ENCODE measurements at regions not wholly inside any gene's neighbourhood (a gene's known extent, or its start where the extent isn't known, plus 50 kb on each side); places are given as distances from the start of the nearest gene placed in this dataset.

DNA sequence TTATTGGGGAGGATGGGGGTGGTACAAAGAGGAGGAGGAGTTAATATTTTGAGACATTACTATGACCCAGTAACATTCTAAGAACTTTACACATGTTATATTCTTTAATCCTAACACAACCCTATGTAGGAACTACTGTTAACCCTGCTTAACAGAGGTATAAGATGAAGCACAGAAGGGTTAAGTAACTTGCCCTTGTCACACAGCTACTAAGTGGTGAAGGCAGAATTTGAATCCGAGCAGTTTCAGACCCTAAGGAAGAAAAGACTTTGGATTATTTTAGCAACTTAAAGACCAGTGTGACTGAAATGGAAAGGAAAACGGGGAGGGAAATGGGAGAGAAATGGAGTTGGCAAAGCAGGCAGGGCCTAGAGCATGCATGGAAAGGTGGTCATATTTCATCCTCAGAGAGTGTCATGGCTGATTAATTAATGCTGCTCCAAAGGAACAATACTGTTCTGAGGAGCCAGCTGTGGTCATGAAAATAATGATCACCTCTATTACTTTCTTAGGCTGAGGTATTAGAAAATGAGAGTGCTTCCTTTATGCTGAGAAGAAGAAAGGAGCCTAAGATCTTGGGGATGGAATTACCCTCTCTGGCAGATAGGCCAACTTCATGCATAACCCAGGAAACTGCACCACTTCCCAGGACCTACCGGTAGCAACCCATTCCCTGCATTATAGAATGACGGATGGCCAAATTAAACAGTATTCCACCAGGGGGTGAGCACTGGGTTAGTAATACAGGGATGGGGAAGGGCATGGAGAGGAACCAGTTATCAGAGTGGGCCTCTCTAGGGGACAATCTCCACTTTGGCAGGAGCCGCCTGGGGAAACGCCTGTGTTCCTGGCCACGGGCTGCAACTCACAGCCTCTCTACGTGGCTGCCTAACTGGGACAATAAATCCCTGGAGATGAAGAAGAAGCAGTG, 50.1 kb upstream of the TNFAIP3 start:
- 84% methylated on average over 8 of the region's 8 CpGs; no CpG with 5 or more reads in 1 of the 2 experiments for WGBS, 2 experiments (ENCODE audit: extremely low coverage in 1 of 2, insufficient coverage in 1 of 2, insufficient read length in 1 of 2, insufficient replicate concordance in 2 of 2, low coverage in 1 of 2, low lambda C conversion rate in 2 of 2, missing lambda C conversion rate in 1 of 2)
- Histone ChIP-seq H3K4me2 (ENCODE audit: insufficient read depth in 1 of 2, low read depth in 2 of 2, low read length in 2 of 2) (no peak overlapping the region), H2BK15ac (ENCODE audit: low read length) (no peak overlapping the region), H4K8ac (ENCODE audit: extremely low read depth, insufficient read depth, low read length) (no peak overlapping the region), H4K20me1 (replicated peaks in 1 of 2; ENCODE audit: control insufficient read depth in 1 of 2, insufficient read depth in 2 of 2, low read length in 2 of 2) (no peaks in the 10 kb centered on the region), H3K23me2 (ENCODE audit: low read depth, low read length) (no peaks in the 10 kb centered on the region), H3K79me1 (ENCODE audit: low read depth, low read length) (no peaks in the 10 kb centered on the region), H4K91ac (replicated peaks; ENCODE audit: insufficient read length, low read length) (no peak overlapping the region), H4K5ac (ENCODE audit: insufficient read length, low read depth, low read length) (no peak overlapping the region), H3K18ac (ENCODE audit: extremely low read depth, low read length) (no peak overlapping the region), H3K79me2 (ENCODE audit: control insufficient read depth in 1 of 2, insufficient read depth in 2 of 2, low read length in 2 of 2) (no peaks in the 10 kb centered on the region), H3K27ac (ENCODE audit: low read depth, low read length) (no peak overlapping the region), H3K23ac (ENCODE audit: insufficient read length) (no peak overlapping the region), H2AK5ac (ENCODE audit: low read depth, low read length) (no peak overlapping the region), H3K4me3 (ENCODE audit: extremely low read depth in 1 of 4, insufficient read depth in 2 of 4, low read depth in 3 of 4, low read length in 4 of 4) (no peak overlapping the region), H3K9me3 (ENCODE audit: insufficient read depth in 2 of 2, low read depth in 1 of 2, low read length in 1 of 2) (no peaks in the 10 kb centered on the region), H3K27me3 (replicated peaks in 1 of 4; ENCODE audit: control insufficient read depth in 3 of 4, extremely low read depth in 1 of 4, insufficient read depth in 3 of 4, low read length in 3 of 4) (no peaks in the 10 kb centered on the region), H2BK120ac (replicated peaks; ENCODE audit: low read depth, low read length) (no peak overlapping the region), H3K36me3 (ENCODE audit: control insufficient read depth in 2 of 4, insufficient read depth in 4 of 4, low read length in 3 of 4) (no peaks in the 10 kb centered on the region), H3K4me1 (replicated peaks in 1 of 4; ENCODE audit: control insufficient read depth in 3 of 4, insufficient read depth in 4 of 4, low read length in 3 of 4) (no peaks in the 10 kb centered on the region), H3K9ac (replicated peaks in 1 of 4; ENCODE audit: extremely low read depth in 1 of 4, low read depth in 3 of 4, low read length in 3 of 4) (no peak overlapping the region), H3K56ac (replicated peaks; ENCODE audit: insufficient read length, low read depth, low read length) (no peak overlapping the region), H3K4ac (replicated peaks; ENCODE audit: insufficient read length, low read depth, low read length) (no peak overlapping the region), H2BK20ac (ENCODE audit: low read length) (no peak overlapping the region), H3K14ac (ENCODE audit: insufficient read length) (no peak overlapping the region), H2BK12ac (ENCODE audit: low read depth, low read length) (no peak overlapping the region), H2AFZ (ENCODE audit: low read length) (no peak overlapping the region), H2BK5ac (ENCODE audit: low read depth, low read length) (no peak overlapping the region)
- CTCF ChIA-PET (ENCODE audit: partially characterized antibody) = interaction anchor here (1.1 to 1.4 kb wide), 2 partner anchors 8 to 18 kb away, joined by 4 to 9 read pairs; no protein-coding TSS in a partner anchor
- DNase-seq (ENCODE audit: low read depth in 1 of 2, low spot score in 2 of 2) (no peak), FAIRE-seq (no peak)
- POLR2A ChIA-PET (ENCODE audit: partially characterized antibody) = no interaction called here
- TF ChIP-seq CBX5 (IDR thresholded peaks at IDR 0.05; ENCODE audit: low read depth, low read length) (no peak), CREB1 (IDR thresholded peaks at IDR 0.05) (no peak), RNF2 (IDR thresholded peaks at IDR 0.05; ENCODE audit: borderline replicate concordance, low read depth, low read length, missing control alignments, poor library complexity, severe bottlenecking) (no peak), RBBP5 (IDR thresholded peaks at IDR 0.05; ENCODE audit: borderline replicate concordance, low read depth, low read length) (no peak), YY1 (IDR thresholded peaks at IDR 0.05; ENCODE audit: low read depth, low read length) (no peak), POLR2A (IDR thresholded peaks at IDR 0.05; ENCODE audit: control extremely low read depth in 1 of 2, low read depth in 2 of 2, low read length in 2 of 2) (no peak), POLR2AphosphoS5 (IDR thresholded peaks at IDR 0.05; ENCODE audit: low read depth, low read length) (no peak)
- TF ChIP-seq, protein P1, sequence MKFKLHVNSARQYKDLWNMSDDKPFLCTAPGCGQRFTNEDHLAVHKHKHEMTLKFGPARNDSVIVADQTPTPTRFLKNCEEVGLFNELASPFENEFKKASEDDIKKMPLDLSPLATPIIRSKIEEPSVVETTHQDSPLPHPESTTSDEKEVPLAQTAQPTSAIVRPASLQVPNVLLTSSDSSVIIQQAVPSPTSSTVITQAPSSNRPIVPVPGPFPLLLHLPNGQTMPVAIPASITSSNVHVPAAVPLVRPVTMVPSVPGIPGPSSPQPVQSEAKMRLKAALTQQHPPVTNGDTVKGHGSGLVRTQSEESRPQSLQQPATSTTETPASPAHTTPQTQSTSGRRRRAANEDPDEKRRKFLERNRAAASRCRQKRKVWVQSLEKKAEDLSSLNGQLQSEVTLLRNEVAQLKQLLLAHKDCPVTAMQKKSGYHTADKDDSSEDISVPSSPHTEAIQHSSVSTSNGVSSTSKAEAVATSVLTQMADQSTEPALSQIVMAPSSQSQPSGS (IDR thresholded peaks at IDR 0.05; ENCODE audit: low read length) = no peak

All from H1 (cell line).